ENCODE measurements at regions not wholly inside any gene's neighbourhood (a gene's known extent, or its start where the extent isn't known, plus 50 kb on each side); places are given as distances from the start of the nearest gene placed in this dataset.
A peak's percentile ranks its signal among the peaks of the same experiment; 100 is the strongest.

- Histone ChIP-seq H3K9me3 (replicated peaks in 1 of 3) (no peaks in the 10 kb centered on the region), H3K27me3 (no peaks in the 10 kb centered on the region), H3K4me1 (replicated peaks in 1 of 2) (no peaks in the 10 kb centered on the region), H3K36me3 (replicated peaks in 1 of 2) (no peaks in the 10 kb centered on the region), H3K4me3 (no peak overlapping the region), H3K27ac (no peak overlapping the region)
- intact Hi-C loops (cut with DNase I), result no loop called here
- DNase-seq, result peak in 1 of 7 donors; percentile 6
- no peak for TF ChIP-seq CTCF (IDR thresholded peaks at IDR 0.05)
- TF ChIP-seq POLR2A (IDR thresholded peaks at IDR 0.05), result no peak
- WGBS, 4 donors, result 75 to 80% (median 78%) methylated on average over 7 to 16 of the region's 16 CpGs
Observed at GRCh38 chr14:104356020-104356737, 217.8 kb downstream of the KIF26A start.

- Histone ChIP-seq H3K27ac (no peak overlapping the region), H3K27me3 (no peaks in the 10 kb centered on the region), H3K4me3 (no peak overlapping the region), H3K36me3 (replicated peaks in 1 of 2) (no peaks in the 10 kb centered on the region), H3K4me1 (replicated peaks in 1 of 2) (no peaks in the 10 kb centered on the region), H3K9me3 (replicated peaks in 1 of 3) (no peaks in the 10 kb centered on the region)
- 90 to 94% (median 91%) methylated on average over 28 to 30 of the region's 30 CpGs for WGBS, 4 donors
- TF ChIP-seq CTCF (IDR thresholded peaks at IDR 0.05) (no peak), POLR2A (IDR thresholded peaks at IDR 0.05) (no peak)
- DNase-seq, result peak in 1 of 7 donors; percentile 4
- intact Hi-C loops (cut with DNase I), result no loop called here
Observed at GRCh38 chr14:104356738-104357688, 218.6 kb downstream of the KIF26A start.

- TF ChIP-seq CTCF (IDR thresholded peaks at IDR 0.05), result no peak
- no peak for TF ChIP-seq POLR2A (IDR thresholded peaks at IDR 0.05)
- Histone ChIP-seq H3K27ac (no peak overlapping the region), H3K27me3 (no peaks in the 10 kb centered on the region), H3K36me3 (replicated peaks in 1 of 2) (no peaks in the 10 kb centered on the region), H3K4me3 (no peak overlapping the region), H3K4me1 (replicated peaks in 1 of 2) (no peaks in the 10 kb centered on the region), H3K9me3 (replicated peaks in 1 of 3) (no peaks in the 10 kb centered on the region)
- WGBS, 4 donors, result 85 to 92% (median 88%) methylated on average over 16 to 33 of the region's 33 CpGs
- intact Hi-C loops (cut with DNase I), result no loop called here
- DNase-seq, result peak in 2 of 7 donors; percentile 1 to 2
Observed at GRCh38 chr14:104357689-104358527, 219.5 kb downstream of the KIF26A start.

All from adrenal gland (tissue), 9 donors.